ENCODE measurements at regions not wholly inside any gene's neighbourhood (a gene's known extent, or its start where the extent isn't known, plus 50 kb on each side); places are given as distances from the start of the nearest gene placed in this dataset.
"Not testable (repeated sequence)": the region's sequence is repeated elsewhere in the genome, so short reads cannot be mapped to it uniquely, and the experiment has no call there.

- Mint-ChIP-seq H3K27ac (no peak overlapping the region), H3K4me1 (no peaks in the 10 kb centered on the region), H3K27me3 (no peaks in the 10 kb centered on the region), H3K36me3 (no peaks in the 10 kb centered on the region), H3K9me3 (peaks cover 0 to 4% (median 0%) of the 10 kb centered on the region in 11 donors), H3K4me3 (no peak overlapping the region)
- DNase-seq: no peak
- POLR2A ChIA-PET: no interaction called here
- Histone ChIP-seq H3K4me1 (ENCODE audit: control insufficient read depth in 2 of 2, insufficient read depth in 2 of 2, low read length in 2 of 2) (no peaks in the 10 kb centered on the region), H3K36me3 (ENCODE audit: control insufficient read depth in 2 of 3, insufficient read depth in 3 of 3, low read length in 3 of 3) (no peaks in the 10 kb centered on the region), H3K4me3 (ENCODE audit: low read length) (no peak overlapping the region), H3K27me3 (ENCODE audit: control insufficient read depth in 2 of 2, insufficient read depth in 2 of 2, low read length in 2 of 2) (no peaks in the 10 kb centered on the region), H3K9me3 (ENCODE audit: control insufficient read depth in 2 of 3, low read length in 3 of 3) (no peaks in the 10 kb centered on the region), H3K27ac (ENCODE audit: low read depth, low read length) (no peak overlapping the region)
- no peak for ATAC-seq
- CTCF ChIA-PET: no interaction called here
- intact Hi-C loops (cut with micrococcal nuclease): no loop called here
These were observed 105.9 kb downstream of the CDC14C start for GRCh38 chr7:49030221-49030620.

- ATAC-seq; H3K36me3 ChIP-seq (ENCODE audit: control insufficient read depth in 2 of 3, insufficient read depth in 3 of 3, low read length in 3 of 3); H3K4me3 ChIP-seq (ENCODE audit: low read length); H3K27me3 Mint-ChIP-seq; H3K27me3 ChIP-seq (ENCODE audit: control insufficient read depth in 2 of 2, insufficient read depth in 2 of 2, low read length in 2 of 2); intact Hi-C loops (cut with micrococcal nuclease); H3K4me1 Mint-ChIP-seq; H3K27ac Mint-ChIP-seq; H3K9me3 ChIP-seq (ENCODE audit: control insufficient read depth in 2 of 3, low read length in 3 of 3); CTCF ChIA-PET; H3K4me3 Mint-ChIP-seq; POLR2A ChIA-PET; DNase-seq; H3K4me1 ChIP-seq (ENCODE audit: control insufficient read depth in 2 of 2, insufficient read depth in 2 of 2, low read length in 2 of 2); H3K27ac ChIP-seq (ENCODE audit: low read depth, low read length); H3K36me3 Mint-ChIP-seq: not testable (repeated sequence)
- peaks cover 0 to 12% (median 0%) of the 10 kb centered on the region in 11 donors for H3K9me3 Mint-ChIP-seq
These were observed 108.8 kb downstream of the CDC14C start for GRCh38 chr7:49033140-49033539.

DNA sequence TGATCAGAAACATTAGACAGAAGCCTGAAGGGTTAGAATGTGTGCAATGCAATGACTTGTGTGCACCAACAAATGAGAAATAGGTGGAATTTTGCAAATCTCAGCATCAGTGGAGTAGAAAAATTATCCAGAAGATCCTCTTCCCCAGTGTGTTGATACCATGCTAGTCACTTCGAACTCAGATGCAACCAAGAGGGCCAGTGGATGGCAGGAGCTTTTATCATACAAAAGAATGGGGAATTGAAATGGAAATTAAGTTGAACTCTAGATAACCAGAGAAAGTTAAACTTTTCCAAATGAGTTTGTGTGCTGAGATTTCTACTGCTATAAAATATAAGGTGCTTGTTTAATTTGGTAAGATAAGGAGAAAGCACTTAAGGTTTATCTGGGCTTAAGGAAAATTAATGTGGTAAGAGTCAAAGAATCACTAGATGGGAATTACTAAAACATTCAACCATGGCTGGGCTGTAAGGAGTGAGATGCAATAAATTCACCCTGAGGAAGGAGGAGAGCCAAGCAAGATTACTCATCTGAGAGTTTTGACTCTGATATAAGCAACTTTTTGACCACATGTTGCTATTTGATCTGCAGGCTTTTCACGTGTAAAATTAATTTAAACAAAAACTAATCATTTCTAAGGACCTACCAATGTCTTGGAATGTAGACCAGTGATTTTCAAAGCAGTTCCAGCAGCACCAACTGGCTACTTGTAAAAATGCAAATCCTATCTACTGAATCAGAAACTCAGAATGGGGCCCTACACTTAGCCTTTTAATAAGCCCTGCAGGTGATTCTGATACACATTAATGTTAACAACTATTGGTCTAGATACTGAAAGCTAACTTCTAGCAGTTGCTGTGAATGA lies 113.2 kb downstream of the CDC14C start:
- DNase-seq (no peak), ATAC-seq (no peak)
- Histone ChIP-seq H3K9me3 (ENCODE audit: control insufficient read depth in 2 of 3, low read length in 3 of 3) (no peaks in the 10 kb centered on the region), H3K27ac (ENCODE audit: low read depth, low read length) (no peak overlapping the region), H3K27me3 (ENCODE audit: control insufficient read depth in 2 of 2, insufficient read depth in 2 of 2, low read length in 2 of 2) (no peaks in the 10 kb centered on the region), H3K36me3 (ENCODE audit: control insufficient read depth in 2 of 3, insufficient read depth in 3 of 3, low read length in 3 of 3) (no peaks in the 10 kb centered on the region), H3K4me3 (ENCODE audit: low read length) (no peak overlapping the region), H3K4me1 (ENCODE audit: control insufficient read depth in 2 of 2, insufficient read depth in 2 of 2, low read length in 2 of 2) (no peaks in the 10 kb centered on the region)
- ChIA-PET POLR2A (no interaction called here), CTCF (no interaction called here)
- H3K27ac Mint-ChIP-seq: no peak overlapping the region
- H3K4me1 Mint-ChIP-seq: no peaks in the 10 kb centered on the region
- intact Hi-C loops (cut with micrococcal nuclease): no loop called here
- H3K27me3 Mint-ChIP-seq: no peaks in the 10 kb centered on the region
- peaks cover 0 to 33% (median 2%) of the 10 kb centered on the region in 11 donors for H3K9me3 Mint-ChIP-seq
- no peaks in the 10 kb centered on the region for H3K36me3 Mint-ChIP-seq
- no peak overlapping the region for H3K4me3 Mint-ChIP-seq

DNA sequence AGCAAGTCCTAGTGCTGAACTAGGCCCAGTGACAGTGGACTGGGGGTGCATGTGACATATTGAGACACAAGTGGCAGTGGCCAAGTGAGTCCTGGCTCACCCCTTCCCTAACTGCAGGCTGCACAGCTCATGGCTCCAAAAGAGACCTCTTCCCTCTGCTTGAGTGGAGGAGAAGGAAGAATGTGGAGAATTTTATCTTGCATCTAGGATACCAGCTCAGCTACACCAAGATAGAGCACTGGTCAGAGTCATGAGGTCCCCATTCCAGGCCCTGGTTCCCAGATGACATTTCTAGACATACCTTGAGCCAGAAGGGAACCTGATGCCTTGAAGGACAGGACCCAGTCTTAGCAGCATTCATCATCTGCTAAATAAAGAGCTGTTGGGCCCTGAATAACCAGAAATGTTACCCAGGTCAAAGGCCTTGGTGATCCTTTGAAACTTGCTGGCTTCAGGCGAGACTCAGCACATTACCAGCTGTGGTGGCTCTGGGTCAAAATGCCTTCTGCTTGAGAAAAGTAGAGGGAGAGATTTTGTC lies 114.5 kb downstream of the CDC14C start:
- ChIA-PET CTCF (no interaction called here), POLR2A (no interaction called here)
- H3K27me3 Mint-ChIP-seq: no peaks in the 10 kb centered on the region
- intact Hi-C loops (cut with micrococcal nuclease): no loop called here
- no peaks in the 10 kb centered on the region for H3K36me3 Mint-ChIP-seq
- DNase-seq (no peak), ATAC-seq (no peak)
- no peaks in the 10 kb centered on the region for H3K4me1 ChIP-seq (ENCODE audit: control insufficient read depth in 2 of 2, insufficient read depth in 2 of 2, low read length in 2 of 2)
- H3K36me3 ChIP-seq (ENCODE audit: control insufficient read depth in 2 of 3, insufficient read depth in 3 of 3, low read length in 3 of 3): no peaks in the 10 kb centered on the region
- H3K9me3 Mint-ChIP-seq: peaks cover 0 to 34% (median 2%) of the 10 kb centered on the region in 11 donors
- H3K4me3 Mint-ChIP-seq: no peak overlapping the region
- H3K4me3 ChIP-seq (ENCODE audit: low read length): no peak overlapping the region
- no peak overlapping the region for H3K27ac Mint-ChIP-seq
- no peaks in the 10 kb centered on the region for H3K4me1 Mint-ChIP-seq
- no peaks in the 10 kb centered on the region for H3K9me3 ChIP-seq (ENCODE audit: control insufficient read depth in 2 of 3, low read length in 3 of 3)
- no peak overlapping the region for H3K27ac ChIP-seq (ENCODE audit: low read depth, low read length)
- H3K27me3 ChIP-seq (ENCODE audit: control insufficient read depth in 2 of 2, insufficient read depth in 2 of 2, low read length in 2 of 2): no peaks in the 10 kb centered on the region

GRCh38 chr7:49060743-49061142 lies 136.4 kb downstream of the CDC14C start:
- Histone ChIP-seq H3K9me3 (ENCODE audit: control insufficient read depth in 2 of 3, low read length in 3 of 3) (no peaks in the 10 kb centered on the region), H3K4me1 (ENCODE audit: control insufficient read depth in 2 of 2, insufficient read depth in 2 of 2, low read length in 2 of 2) (no peaks in the 10 kb centered on the region), H3K36me3 (ENCODE audit: control insufficient read depth in 2 of 3, insufficient read depth in 3 of 3, low read length in 3 of 3) (no peaks in the 10 kb centered on the region), H3K27me3 (ENCODE audit: control insufficient read depth in 2 of 2, insufficient read depth in 2 of 2, low read length in 2 of 2) (no peaks in the 10 kb centered on the region), H3K4me3 (ENCODE audit: low read length) (no peak overlapping the region), H3K27ac (ENCODE audit: low read depth, low read length) (no peak overlapping the region)
- H3K4me1 Mint-ChIP-seq: no peaks in the 10 kb centered on the region
- no peak overlapping the region for H3K27ac Mint-ChIP-seq
- peaks cover 0 to 44% (median 5%) of the 10 kb centered on the region in 11 donors for H3K9me3 Mint-ChIP-seq
- H3K36me3 Mint-ChIP-seq: no peaks in the 10 kb centered on the region
- POLR2A ChIA-PET: no interaction called here
- CTCF ChIA-PET: no interaction called here
- no peaks in the 10 kb centered on the region for H3K27me3 Mint-ChIP-seq
- DNase-seq (no peak), ATAC-seq (no peak)
- intact Hi-C loops (cut with micrococcal nuclease): no loop called here
- no peak overlapping the region for H3K4me3 Mint-ChIP-seq

- no peaks in the 10 kb centered on the region for H3K4me1 ChIP-seq (ENCODE audit: control insufficient read depth in 2 of 2, insufficient read depth in 2 of 2, low read length in 2 of 2)
- peaks cover 2 to 14% (median 4%) of the 10 kb centered on the region in 11 donors for H3K9me3 Mint-ChIP-seq
These were observed 150.2 kb downstream of the CDC14C start for GRCh38 chr7:49074538-49074937.

DNA sequence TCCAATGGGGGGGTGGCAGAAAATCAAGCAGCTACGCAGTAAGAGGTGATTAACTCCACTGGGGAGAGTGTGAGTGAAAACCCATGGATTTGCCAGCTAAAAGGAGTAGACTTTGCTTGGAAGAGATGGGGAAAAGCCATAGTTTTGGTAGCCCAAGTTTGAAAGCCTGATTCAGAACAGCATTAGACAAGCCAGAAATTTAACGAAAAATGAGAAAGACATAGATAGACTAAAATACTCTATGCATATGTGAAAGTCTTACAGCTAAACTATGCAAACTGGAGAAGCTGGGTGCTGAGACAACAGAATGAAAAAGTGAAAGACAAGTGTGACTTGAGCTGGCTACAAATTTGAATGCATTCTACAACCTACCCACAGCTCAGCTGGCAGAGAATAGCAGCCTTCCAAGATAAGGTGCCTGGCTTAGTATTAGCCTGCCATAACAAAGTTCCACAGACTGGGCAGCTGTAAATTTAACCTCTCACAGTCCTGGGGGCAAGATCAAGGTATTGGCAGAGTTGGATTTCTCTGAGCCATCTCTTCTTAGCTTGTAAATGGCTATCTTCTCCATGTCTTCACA lies 156.6 kb downstream of the CDC14C start:
- Mint-ChIP-seq H3K9me3 (peaks cover 0 to 34% (median 5%) of the 10 kb centered on the region in 11 donors), H3K4me1 (no peaks in the 10 kb centered on the region), H3K36me3 (peaks cover 0 to 3% (median 0%) of the 10 kb centered on the region in 5 donors), H3K27me3 (no peaks in the 10 kb centered on the region), H3K4me3 (no peak overlapping the region), H3K27ac (no peak overlapping the region)
- Histone ChIP-seq H3K27ac (ENCODE audit: low read depth, low read length) (no peak overlapping the region), H3K9me3 (ENCODE audit: control insufficient read depth in 2 of 3, low read length in 3 of 3) (no peaks in the 10 kb centered on the region), H3K36me3 (ENCODE audit: control insufficient read depth in 2 of 3, insufficient read depth in 3 of 3, low read length in 3 of 3) (no peaks in the 10 kb centered on the region), H3K27me3 (ENCODE audit: control insufficient read depth in 2 of 2, insufficient read depth in 2 of 2, low read length in 2 of 2) (no peaks in the 10 kb centered on the region), H3K4me1 (ENCODE audit: control insufficient read depth in 2 of 2, insufficient read depth in 2 of 2, low read length in 2 of 2) (no peaks in the 10 kb centered on the region), H3K4me3 (ENCODE audit: low read length) (no peak overlapping the region)
- intact Hi-C loops (cut with micrococcal nuclease): no loop called here
- CTCF ChIA-PET: no interaction called here
- POLR2A ChIA-PET: no interaction called here
- ATAC-seq: no peak
- DNase-seq: no peak

More at GRCh38 chr7:49074538-49074937, 150.2 kb downstream of the CDC14C start:
- Histone ChIP-seq H3K4me3 (ENCODE audit: low read length) (no peak overlapping the region), H3K27me3 (ENCODE audit: control insufficient read depth in 2 of 2, insufficient read depth in 2 of 2, low read length in 2 of 2) (no peaks in the 10 kb centered on the region), H3K9me3 (ENCODE audit: control insufficient read depth in 2 of 3, low read length in 3 of 3) (no peaks in the 10 kb centered on the region), H3K27ac (ENCODE audit: low read depth, low read length) (no peak overlapping the region), H3K36me3 (ENCODE audit: control insufficient read depth in 2 of 3, insufficient read depth in 3 of 3, low read length in 3 of 3) (no peaks in the 10 kb centered on the region)
- intact Hi-C loops (cut with micrococcal nuclease): no loop called here
- ChIA-PET POLR2A (no interaction called here), CTCF (no interaction called here)
- ATAC-seq (no peak), DNase-seq (no peak)
- Mint-ChIP-seq H3K4me3 (no peak overlapping the region), H3K27me3 (no peaks in the 10 kb centered on the region), H3K4me1 (peaks cover 0 to 2% (median 0%) of the 10 kb centered on the region in 7 donors), H3K27ac (no peak overlapping the region), H3K36me3 (peaks cover 0 to 3% (median 0%) of the 10 kb centered on the region in 5 donors)
